ENCODE measurements at regions not wholly inside any gene's neighbourhood (a gene's known extent, or its start where the extent isn't known, plus 50 kb on each side); places are given as distances from the start of the nearest gene placed in this dataset.

GRCh38 chr3:153657046-153657445 is 464.1 kb upstream of the ARHGEF26 start:
- no peak for TF ChIP-seq CTCF (IDR thresholded peaks at IDR 0.05)
- no peak for TF ChIP-seq POLR2A (IDR thresholded peaks at IDR 0.05)

Measured in testis (tissue), 2 donors.